ENCODE measurements at regions not wholly inside any gene's neighbourhood (a gene's known extent, or its start where the extent isn't known, plus 50 kb on each side); places are given as distances from the start of the nearest gene placed in this dataset.

GRCh38 chr6:108760126-108761050 is 87.8 kb upstream of the ARMC2 start:
- ATAC-seq, result no peak
- CTCF ChIA-PET, result interaction anchor here (0.9 to 1.0 kb wide), 2 partner anchors 10 to 236 kb away, joined by 3 read pairs; no protein-coding TSS in a partner anchor
- Mint-ChIP-seq H3K27me3 (peaks cover 7% of the 10 kb centered on the region), H3K27ac (no peak overlapping the region), H3K4me3 (no peak overlapping the region), H3K36me3 (no peaks in the 10 kb centered on the region), H3K9me3 (ENCODE audit: low read depth) (no peaks in the 10 kb centered on the region), H3K4me1 (peaks cover 10% of the 10 kb centered on the region)
- DNase-seq, result peak; percentile 28

GRCh38 chr6:108762394-108762793 is 85.8 kb upstream of the ARMC2 start:
- H3K4me3 Mint-ChIP-seq, result no peak overlapping the region
- H3K27ac Mint-ChIP-seq, result no peak overlapping the region
- peaks cover 13% of the 10 kb centered on the region for H3K4me1 Mint-ChIP-seq
- no peak for ATAC-seq
- DNase-seq, result peak; percentile 32
- no peaks in the 10 kb centered on the region for H3K36me3 Mint-ChIP-seq
- peaks cover 7% of the 10 kb centered on the region for H3K27me3 Mint-ChIP-seq
- CTCF ChIA-PET, result interaction anchor here (2.3 kb wide), 1 partner anchor 17 kb away, joined by 5 read pairs; no protein-coding TSS in a partner anchor
- no peaks in the 10 kb centered on the region for H3K9me3 Mint-ChIP-seq (ENCODE audit: low read depth)

GRCh38 chr6:108763931-108764579 is 84.2 kb upstream of the ARMC2 start:
- H3K9me3 Mint-ChIP-seq (ENCODE audit: low read depth), result no peaks in the 10 kb centered on the region
- H3K4me3 Mint-ChIP-seq, result no peak overlapping the region
- peaks cover 7% of the 10 kb centered on the region for H3K27me3 Mint-ChIP-seq
- CTCF ChIA-PET, result interaction anchor here (0.9 to 2.3 kb wide), 2 partner anchors 16 to 49 kb away, joined by 3 to 5 read pairs; no protein-coding TSS in a partner anchor
- peaks cover 1% of the 10 kb centered on the region for H3K36me3 Mint-ChIP-seq
- H3K4me1 Mint-ChIP-seq, result peaks cover 20% of the 10 kb centered on the region
- DNase-seq (no peak), ATAC-seq (no peak)
- H3K27ac Mint-ChIP-seq, result no peak overlapping the region

GRCh38 chr6:108764580-108764950 is 83.7 kb upstream of the ARMC2 start:
- Mint-ChIP-seq H3K36me3 (peaks cover 1% of the 10 kb centered on the region), H3K9me3 (ENCODE audit: low read depth) (no peaks in the 10 kb centered on the region), H3K4me1 (peaks cover 20% of the 10 kb centered on the region), H3K27me3 (peaks cover 7% of the 10 kb centered on the region), H3K4me3 (no peak overlapping the region), H3K27ac (no peak overlapping the region)
- no peak for DNase-seq
- no peak for ATAC-seq
- CTCF ChIA-PET, result no interaction called here

GRCh38 chr6:108765495-108765894 is 82.7 kb upstream of the ARMC2 start:
- ATAC-seq, result no peak
- CTCF ChIA-PET, result no interaction called here
- H3K4me1 Mint-ChIP-seq, result peaks cover 20% of the 10 kb centered on the region

GRCh38 chr6:108766419-108766818 is 81.8 kb upstream of the ARMC2 start:
- CTCF ChIA-PET, result no interaction called here
- ATAC-seq (no peak), DNase-seq (no peak)
- H3K4me3 Mint-ChIP-seq, result no peak overlapping the region
- H3K27ac Mint-ChIP-seq, result no peak overlapping the region
- peaks cover 5% of the 10 kb centered on the region for H3K36me3 Mint-ChIP-seq
- no peaks in the 10 kb centered on the region for H3K9me3 Mint-ChIP-seq (ENCODE audit: low read depth)
- peaks cover 20% of the 10 kb centered on the region for H3K4me1 Mint-ChIP-seq
- H3K27me3 Mint-ChIP-seq, result peaks cover 7% of the 10 kb centered on the region

More at GRCh38 chr6:108765495-108765894, 82.7 kb upstream of the ARMC2 start:
- no peak overlapping the region for H3K27ac Mint-ChIP-seq
- H3K4me3 Mint-ChIP-seq, result no peak overlapping the region
- H3K36me3 Mint-ChIP-seq, result peaks cover 5% of the 10 kb centered on the region
- DNase-seq, result no peak
- peaks cover 7% of the 10 kb centered on the region for H3K27me3 Mint-ChIP-seq
- no peaks in the 10 kb centered on the region for H3K9me3 Mint-ChIP-seq (ENCODE audit: low read depth)

- DNase-seq, result no peak
- no peak overlapping the region for H3K27ac Mint-ChIP-seq
Observed at GRCh38 chr6:108766886-108767285, 81.3 kb upstream of the ARMC2 start.

GRCh38 chr6:108767418-108768165 is 80.6 kb upstream of the ARMC2 start:
- CTCF ChIA-PET, result interaction anchor here (2.2 kb wide), 1 partner anchor 16 kb away, joined by 5 read pairs; no protein-coding TSS in a partner anchor
- Mint-ChIP-seq H3K27ac (peak overlapping the region; percentile 17), H3K27me3 (peaks cover 7% of the 10 kb centered on the region), H3K4me3 (no peak overlapping the region), H3K9me3 (ENCODE audit: low read depth) (no peaks in the 10 kb centered on the region), H3K4me1 (peaks cover 15% of the 10 kb centered on the region), H3K36me3 (peaks cover 5% of the 10 kb centered on the region)
- ATAC-seq (peak; percentile 49), DNase-seq (no peak)

More at GRCh38 chr6:108766886-108767285, 81.3 kb upstream of the ARMC2 start:
- CTCF ChIA-PET, result interaction anchor here (2.2 kb wide), 1 partner anchor 16 kb away, joined by 5 read pairs; no protein-coding TSS in a partner anchor
- no peak for ATAC-seq
- peaks cover 20% of the 10 kb centered on the region for H3K4me1 Mint-ChIP-seq
- H3K9me3 Mint-ChIP-seq (ENCODE audit: low read depth), result no peaks in the 10 kb centered on the region
- peaks cover 7% of the 10 kb centered on the region for H3K27me3 Mint-ChIP-seq
- no peak overlapping the region for H3K4me3 Mint-ChIP-seq
- peaks cover 5% of the 10 kb centered on the region for H3K36me3 Mint-ChIP-seq

- H3K27ac Mint-ChIP-seq, result peak overlapping the region; percentile 17
- no peak for DNase-seq
- peaks cover 5% of the 10 kb centered on the region for H3K36me3 Mint-ChIP-seq
- H3K4me1 Mint-ChIP-seq, result peaks cover 13% of the 10 kb centered on the region
- no peaks in the 10 kb centered on the region for H3K9me3 Mint-ChIP-seq (ENCODE audit: low read depth)
- no peak overlapping the region for H3K4me3 Mint-ChIP-seq
- CTCF ChIA-PET, result interaction anchor here (2.2 kb wide), 1 partner anchor 15 kb away, joined by 5 read pairs; no protein-coding TSS in a partner anchor
- H3K27me3 Mint-ChIP-seq, result peaks cover 5% of the 10 kb centered on the region
- no peak for ATAC-seq
Observed at GRCh38 chr6:108768166-108768555, 80.1 kb upstream of the ARMC2 start.

- Mint-ChIP-seq H3K9me3 (ENCODE audit: low read depth) (no peaks in the 10 kb centered on the region), H3K36me3 (peaks cover 5% of the 10 kb centered on the region), H3K27me3 (peaks cover 5% of the 10 kb centered on the region), H3K4me3 (no peak overlapping the region), H3K27ac (no peak overlapping the region), H3K4me1 (peaks cover 10% of the 10 kb centered on the region)
- ATAC-seq (no peak), DNase-seq (no peak)
- CTCF ChIA-PET, result interaction anchor here (0.9 to 2.2 kb wide), 2 partner anchors 14 to 304 kb away, joined by 3 to 5 read pairs; no protein-coding TSS in a partner anchor
Observed at GRCh38 chr6:108768792-108769524, 79.3 kb upstream of the ARMC2 start.

- Mint-ChIP-seq H3K4me1 (peaks cover 10% of the 10 kb centered on the region), H3K36me3 (peaks cover 5% of the 10 kb centered on the region), H3K4me3 (no peak overlapping the region), H3K27ac (no peak overlapping the region), H3K27me3 (peaks cover 6% of the 10 kb centered on the region), H3K9me3 (ENCODE audit: low read depth) (no peaks in the 10 kb centered on the region)
- DNase-seq (no peak), ATAC-seq (no peak)
- CTCF ChIA-PET, result no interaction called here
Observed at GRCh38 chr6:108771421-108771820, 76.8 kb upstream of the ARMC2 start.

GRCh38 chr6:108774555-108774954 is 73.7 kb upstream of the ARMC2 start:
- DNase-seq (no peak), ATAC-seq (no peak)
- CTCF ChIA-PET, result interaction anchor here (1.2 kb wide), 1 partner anchor 123 kb away, joined by 3 read pairs; no protein-coding TSS in a partner anchor
- Mint-ChIP-seq H3K9me3 (ENCODE audit: low read depth) (no peaks in the 10 kb centered on the region), H3K4me1 (no peaks in the 10 kb centered on the region), H3K27me3 (peaks cover 10% of the 10 kb centered on the region), H3K36me3 (peaks cover 4% of the 10 kb centered on the region), H3K27ac (no peak overlapping the region), H3K4me3 (no peak overlapping the region)
